Frontal cortex (tissue), 3 donors: ENCODE measurements at regions not wholly inside any gene's neighbourhood (a gene's known extent, or its start where the extent isn't known, plus 50 kb on each side); places are given as distances from the start of the nearest gene placed in this dataset.

ENCODE experiments used
- DNase-seq, 2 donors: peaks; one replicate each; pipeline ENCODE4 v3.0.0; 2012; ENCODE audit warnings: low spot score in 2 of 2
- FAIRE-seq: peaks from 2 replicates; lab custom pipeline; 2012; peaks lifted over from hg19 to GRCh38; lab: Jason Lieb, UNC
- donor health status: control.
- donor health status: control.
- donor health status: control.

DNA sequence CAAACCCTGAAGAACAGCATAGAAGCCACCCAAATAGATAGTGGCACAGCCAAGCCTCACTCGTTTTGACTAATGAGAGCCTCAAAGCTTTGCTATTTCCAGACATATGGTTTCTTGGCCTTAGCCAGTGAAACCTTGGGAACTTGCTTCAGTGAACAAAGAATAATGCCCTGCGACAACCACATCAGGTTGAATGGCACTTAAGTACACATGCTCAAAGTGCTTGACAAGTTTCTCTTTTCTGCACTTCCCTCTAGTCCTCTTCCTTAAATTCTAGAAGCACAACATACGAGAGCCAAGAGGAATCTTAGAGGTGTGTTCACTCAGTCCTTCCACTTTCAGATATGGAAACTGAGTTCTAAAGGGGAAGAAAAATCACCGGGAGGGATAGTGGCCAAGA is 258.3 kb downstream of the HAUS1 start:
- DNase-seq, result no peak
- no peak for FAIRE-seq

GRCh38 chr18:46364048-46364447 is 259.9 kb downstream of the HAUS1 start:
- no peak for FAIRE-seq
- DNase-seq, result no peak

DNA sequence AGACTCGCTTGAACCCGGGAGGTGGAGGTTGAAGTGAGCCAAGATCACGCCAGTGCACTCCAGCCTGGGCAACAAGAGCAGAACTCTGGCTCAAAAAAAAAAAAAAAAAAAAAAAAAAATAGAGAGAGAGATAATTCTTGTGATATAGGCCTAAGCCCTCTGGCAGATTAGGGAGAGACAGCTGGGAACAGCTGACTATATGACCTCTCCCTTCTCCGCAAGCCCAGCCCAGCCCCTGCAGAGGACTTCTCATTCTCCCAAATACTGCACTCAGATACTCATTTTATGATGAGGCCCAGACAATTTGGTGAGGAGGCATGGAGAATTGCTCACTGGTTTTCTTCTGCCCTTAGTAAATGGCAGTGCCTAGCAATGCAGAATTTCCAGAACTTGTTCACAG is 262.0 kb downstream of the HAUS1 start:
- DNase-seq (no peak), FAIRE-seq (no peak)

DNA sequence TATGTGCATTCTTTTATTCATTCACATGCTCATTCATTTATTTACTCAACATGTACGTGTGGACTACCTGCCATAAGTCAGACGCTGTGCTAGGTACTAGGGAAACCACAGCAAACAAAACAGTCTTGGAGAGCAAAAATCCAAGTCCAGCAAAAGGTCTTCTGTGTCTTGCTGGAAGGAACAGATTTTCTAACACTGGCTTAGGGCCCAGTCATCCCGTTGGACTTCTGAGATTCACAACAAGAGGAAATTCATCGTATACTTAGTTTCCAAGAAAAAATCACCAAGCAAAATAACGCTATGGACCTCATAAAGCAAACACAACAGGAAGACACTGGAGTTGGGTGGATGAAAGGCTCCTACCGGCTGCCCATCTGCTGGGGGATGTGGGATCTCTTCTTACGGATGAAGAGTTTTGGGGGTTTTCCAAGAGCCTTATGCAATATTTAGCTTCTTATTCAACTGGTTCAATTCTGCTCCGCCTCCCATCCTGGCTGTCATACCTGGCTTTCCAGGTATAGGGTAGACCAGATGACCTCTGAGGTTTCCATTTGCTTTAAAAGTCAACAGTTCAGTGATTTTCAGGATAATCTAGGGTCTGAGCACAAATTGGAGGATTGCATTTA is 262.7 kb downstream of the HAUS1 start:
- DNase-seq (no peak), FAIRE-seq (no peak)

DNA sequence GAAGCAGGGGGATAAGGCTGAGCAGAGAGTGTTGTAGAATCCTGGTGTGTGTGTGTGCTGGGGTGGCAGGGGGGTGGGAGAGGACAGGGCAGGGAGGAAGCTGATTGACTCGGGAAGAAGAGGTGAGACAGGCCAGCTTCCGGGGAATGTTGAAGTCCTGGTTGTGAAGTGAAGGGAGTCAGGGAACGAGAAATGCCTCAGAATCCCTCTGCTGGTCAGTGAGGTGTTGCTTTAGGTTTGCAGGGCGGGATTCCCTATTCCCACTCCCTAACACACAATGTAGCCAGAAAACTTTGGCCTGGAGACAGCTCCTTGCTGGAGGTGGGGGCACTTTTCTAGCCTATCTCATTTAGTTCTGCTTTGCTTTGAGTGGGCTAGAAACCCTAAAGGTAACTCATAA is 265.1 kb downstream of the HAUS1 start:
- no peak for FAIRE-seq

GRCh38 chr18:46370898-46371297 is 266.7 kb downstream of the HAUS1 start:
- FAIRE-seq (no peak), DNase-seq (no peak)

More for the DNA sequence above, 265.1 kb downstream of the HAUS1 start:
- no peak for DNase-seq

GRCh38 chr18:46372670-46373069 is 268.5 kb downstream of the HAUS1 start:
- FAIRE-seq, result no peak
- DNase-seq, result no peak

GRCh38 chr18:46373131-46373530 is 268.9 kb downstream of the HAUS1 start:
- FAIRE-seq (no peak), DNase-seq (no peak)

DNA sequence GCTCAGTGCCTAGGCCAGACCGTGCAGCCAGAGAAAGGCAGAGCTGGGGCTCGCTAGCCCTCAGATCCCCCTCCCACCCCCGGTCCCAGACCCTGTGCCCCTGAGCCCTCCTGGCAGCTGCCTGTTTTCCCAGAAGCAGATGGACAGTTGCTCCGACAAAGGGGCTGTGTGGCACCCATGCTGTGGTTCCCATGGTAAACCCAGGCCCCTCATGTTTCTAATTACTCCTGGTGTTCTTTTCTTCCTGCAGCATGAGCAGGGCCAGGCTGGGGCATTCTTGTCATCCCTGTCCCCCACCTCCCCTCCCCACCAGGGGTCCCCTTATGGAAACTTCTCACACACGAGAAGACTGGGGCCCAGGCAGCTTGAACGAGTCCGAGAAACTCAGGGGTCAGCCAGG is 269.6 kb downstream of the HAUS1 start:
- DNase-seq, result no peak
- no peak for FAIRE-seq

DNA sequence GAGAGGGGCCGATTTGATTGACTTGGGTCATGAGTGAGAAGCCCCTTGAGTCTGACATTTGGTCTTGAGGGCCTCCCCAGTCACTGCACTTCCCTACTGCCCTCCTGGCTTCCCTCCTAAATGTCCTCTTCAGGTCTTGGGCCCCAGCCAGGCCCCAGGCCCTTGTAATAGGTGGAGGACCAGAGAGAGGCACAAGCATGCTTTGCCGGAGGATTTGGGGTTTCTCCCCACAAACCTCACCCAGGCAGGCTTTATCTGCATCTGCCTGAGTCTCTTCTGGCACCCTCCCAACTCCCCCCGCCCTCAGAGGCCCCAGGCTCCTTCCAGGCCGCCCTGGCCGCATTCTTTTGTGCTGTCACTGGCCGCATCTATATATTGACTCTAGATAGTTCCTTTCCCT is 270.7 kb downstream of the HAUS1 start:
- DNase-seq, result no peak
- FAIRE-seq, result no peak

DNA sequence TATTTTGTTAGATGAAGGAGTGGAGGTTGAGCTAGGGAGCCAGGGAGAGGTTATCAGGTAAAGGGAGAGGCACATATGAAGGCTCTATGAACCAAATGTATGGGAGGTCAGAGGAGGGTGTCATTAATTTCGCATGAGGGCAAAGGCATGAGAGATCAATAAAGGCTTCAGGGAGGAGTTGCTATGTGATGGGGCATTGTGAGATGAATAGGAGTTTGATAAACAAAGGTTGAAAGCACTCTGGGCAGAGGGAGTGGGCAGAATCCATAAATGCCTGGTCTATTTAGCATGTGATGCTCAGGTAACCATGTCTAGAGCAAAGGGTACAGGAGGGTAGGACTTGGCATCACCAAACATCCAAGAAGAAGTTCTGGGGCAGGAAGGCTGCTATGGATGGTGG is 273.4 kb downstream of the HAUS1 start:
- FAIRE-seq (no peak), DNase-seq (no peak)

- FAIRE-seq (no peak), DNase-seq (no peak)
Measured at GRCh38 chr18:46378126-46378863, 274.1 kb downstream of the HAUS1 start.

DNA sequence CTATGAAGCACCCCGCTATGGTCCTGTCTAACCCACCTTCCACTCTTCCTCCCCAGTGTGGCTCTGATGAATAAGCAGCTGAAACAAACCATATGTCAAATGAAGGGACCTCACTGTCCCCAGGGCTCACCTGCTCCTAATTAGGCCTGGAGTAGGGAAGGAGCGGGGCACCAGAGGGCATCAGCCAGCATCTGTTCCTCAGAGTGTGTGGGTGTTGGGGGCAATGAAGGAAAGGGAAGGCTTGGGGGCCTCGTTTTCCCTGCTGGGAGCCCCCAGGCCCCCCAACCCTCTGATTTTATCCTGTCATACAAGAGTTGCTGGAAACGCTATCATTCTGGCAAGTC is 274.7 kb downstream of the HAUS1 start:
- no peak for FAIRE-seq

GRCh38 chr18:46379323-46379950 is 275.3 kb downstream of the HAUS1 start:
- FAIRE-seq (no peak), DNase-seq (no peak)

More for the DNA sequence above, 274.7 kb downstream of the HAUS1 start:
- DNase-seq, result no peak

DNA sequence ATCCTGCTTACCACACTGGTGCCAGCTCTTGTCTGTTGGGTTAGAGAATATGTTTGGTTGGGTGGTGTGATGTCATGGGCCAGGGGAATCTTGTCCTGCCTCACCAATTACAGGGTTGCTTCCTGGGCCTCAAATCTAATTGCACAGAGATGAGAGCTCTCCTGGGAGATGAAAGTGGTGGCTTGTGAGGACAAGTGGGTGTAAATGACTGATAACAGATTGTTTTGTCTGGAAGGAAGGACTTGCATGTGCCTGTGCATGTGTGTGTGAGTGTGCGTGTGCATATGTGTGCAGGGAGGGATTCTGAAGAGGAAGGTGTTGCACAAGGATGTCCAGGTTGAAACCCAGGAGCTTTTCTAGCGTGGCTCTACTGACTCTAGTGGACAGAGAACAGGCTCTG is 271.9 kb downstream of the LOXHD1 start:
- no peak for FAIRE-seq
- DNase-seq, result no peak

DNA sequence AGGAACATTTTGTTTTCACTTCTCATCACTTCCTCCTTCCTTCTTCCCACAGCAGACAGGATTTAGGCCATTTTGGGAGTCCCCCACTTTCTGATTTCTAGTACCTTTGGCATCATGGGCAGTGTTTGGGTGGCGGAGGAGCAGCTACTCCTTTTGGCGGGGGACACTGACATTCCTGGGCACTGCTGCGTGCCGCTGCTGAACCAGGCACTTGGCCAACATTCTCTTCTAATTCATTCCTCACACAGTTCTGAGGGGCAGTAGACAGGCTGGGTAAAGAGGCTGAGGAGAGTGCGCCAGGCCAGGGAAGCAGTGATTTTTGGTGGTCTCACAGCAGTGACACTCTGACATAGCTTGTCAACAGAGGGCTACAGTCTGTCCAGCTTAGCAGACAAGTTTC is 270.2 kb downstream of the LOXHD1 start:
- DNase-seq (no peak), FAIRE-seq (no peak)

GRCh38 chr18:46387441-46388131 is 269.4 kb downstream of the LOXHD1 start:
- DNase-seq, result no peak
- no peak for FAIRE-seq

GRCh38 chr18:46388286-46388685 is 268.7 kb downstream of the LOXHD1 start:
- FAIRE-seq, result no peak
- no peak for DNase-seq

DNA sequence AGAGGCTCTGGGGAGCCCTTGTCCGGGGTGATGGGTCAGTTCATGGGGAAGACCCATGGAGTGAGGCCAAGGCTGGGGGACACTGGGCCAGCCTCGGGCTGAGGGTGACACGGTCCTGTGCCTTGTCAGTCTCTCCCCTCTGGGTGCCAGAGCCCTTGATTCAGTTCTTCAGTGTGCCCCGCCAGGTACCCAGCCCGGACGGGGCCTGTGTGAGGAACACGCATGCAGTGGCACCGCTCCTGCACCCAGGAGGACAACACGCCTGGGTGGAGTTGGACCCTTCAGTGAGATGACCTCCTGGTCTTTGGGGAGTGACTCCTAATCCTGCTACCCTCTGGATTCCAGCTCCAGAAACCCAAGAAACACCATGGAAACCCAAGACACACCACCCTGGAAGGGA is 264.4 kb downstream of the LOXHD1 start:
- FAIRE-seq, result no peak

DNA sequence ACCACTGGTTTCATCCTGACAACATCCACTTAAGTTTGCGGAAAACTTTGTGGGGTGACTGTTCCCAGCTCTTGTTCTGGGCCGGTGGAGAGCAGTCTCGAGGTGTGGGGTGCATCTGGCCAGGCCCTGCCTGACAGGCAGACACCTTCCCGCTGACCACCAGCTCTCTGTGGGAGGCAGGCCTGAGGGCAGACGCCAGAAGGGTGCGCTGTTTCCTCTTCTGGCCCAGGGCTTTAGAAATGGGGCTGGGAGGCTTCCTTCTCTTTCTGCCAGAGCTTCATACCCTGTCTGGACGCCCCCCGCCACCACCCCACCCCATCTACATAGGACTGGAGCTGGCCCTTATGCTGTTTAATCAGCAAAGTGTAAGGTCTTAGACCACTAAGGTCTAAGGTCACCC is 263.8 kb downstream of the LOXHD1 start:
- DNase-seq, result no peak
- no peak for FAIRE-seq

More for the DNA sequence above, 264.4 kb downstream of the LOXHD1 start:
- DNase-seq, result no peak

DNA sequence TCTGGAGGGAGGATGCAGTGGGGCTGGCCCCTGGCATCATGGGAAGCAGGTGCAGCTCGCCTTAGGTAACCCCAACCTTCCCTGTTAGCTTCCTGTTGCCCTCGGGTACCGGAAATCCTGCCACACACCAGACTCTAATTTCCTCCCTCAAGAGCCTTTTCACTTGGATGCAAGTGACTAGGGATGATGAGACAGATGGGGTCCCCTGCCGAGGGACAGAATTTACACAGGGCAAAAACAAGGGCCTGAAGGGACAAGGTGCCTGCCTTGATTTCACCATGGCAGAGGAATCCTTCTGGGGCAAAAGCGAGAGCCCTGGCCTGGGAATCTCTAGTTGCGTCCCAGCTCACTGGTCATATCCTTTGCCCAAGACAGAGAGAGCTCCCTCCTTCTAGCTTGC is 263.1 kb downstream of the LOXHD1 start:
- DNase-seq (no peak), FAIRE-seq (no peak)
